Caco-2 (cell line): ENCODE measurements at regions not wholly inside any gene's neighbourhood (a gene's known extent, or its start where the extent isn't known, plus 50 kb on each side); places are given as distances from the start of the nearest gene placed in this dataset.

Experiments
- BruUV-seq: library from RNA; stranded (reverse); fragments of 400-500 nt; replicated peaks from 2 replicates; lab custom pipeline; 2021; lab: Mats Ljungman, UMichigan
- CTCF ChIA-PET: fragments of 300-600 bp; sonication (Branson Sonifier 250); formaldehyde crosslinking; loops from one replicate; lab custom pipeline; 2022; ENCODE audit warnings: antibody characterized with exemption; lab: Charles Lee
- POLR2A ChIA-PET: fragments of 300-600 bp; sonication (Branson Sonifier 250); formaldehyde crosslinking; loops from one replicate; lab custom pipeline; 2022; ENCODE audit warnings: antibody characterized with exemption; lab: Charles Lee
- DNase-seq, 2 experiments: peaks; one replicate each; pipeline versions ENCODE4 v3.0.0 to v3.0.0-alpha.2; 2020 to 2022
- H3K27me3 ChIP-seq: replicated peaks from 2 replicates; pipeline ENCODE4 v1.6.0; 2011; ENCODE audit warnings: low read length; ENCODE audit not compliant: control insufficient read depth, insufficient read depth
- H3K36me3 ChIP-seq: 2 replicates; pipeline ENCODE4 v1.5.1; 2011; ENCODE audit warnings: low read length; ENCODE audit not compliant: control insufficient read depth, insufficient read depth
- H3K4me1 ChIP-seq: fragments of 250-450 bp; sonication (Bioruptor Pico); 2 replicates; pipeline ENCODE4 v1.5.1; 2020; ENCODE audit warnings: mild to moderate bottlenecking
- H3K4me3 ChIP-seq: 2 replicates; pipeline ENCODE4 v1.5.1; 2011; ENCODE audit warnings: low read depth, mild to moderate bottlenecking, control low read depth, low read length
- H3K9me3 ChIP-seq: fragments of 250-450 bp; sonication (Bioruptor Pico); 2 replicates; pipeline ENCODE4 v1.5.1; 2020; ENCODE audit warnings: mild to moderate bottlenecking, moderate library complexity
- H3K27ac Mint-ChIP-seq: one replicate; pipeline ENCODE4 v1.8.0; 2022; ENCODE audit warnings: mixed read lengths; ENCODE audit not compliant: unreplicated experiment
- H3K27me3 Mint-ChIP-seq: one replicate; pipeline ENCODE4 v1.8.0; 2022; ENCODE audit warnings: mixed read lengths; ENCODE audit not compliant: insufficient read depth, unreplicated experiment
- H3K36me3 Mint-ChIP-seq: one replicate; pipeline ENCODE4 v1.8.0; 2022; ENCODE audit warnings: mild to moderate bottlenecking, mixed read lengths; ENCODE audit not compliant: insufficient read depth, unreplicated experiment
- H3K4me1 Mint-ChIP-seq: one replicate; pipeline ENCODE4 v1.8.0; 2022; ENCODE audit warnings: low read depth, mixed read lengths; ENCODE audit not compliant: unreplicated experiment
- H3K4me3 Mint-ChIP-seq: one replicate; pipeline ENCODE4 v1.8.0; 2022; ENCODE audit warnings: mild to moderate bottlenecking, moderate library complexity, mixed read lengths; ENCODE audit not compliant: unreplicated experiment
- H3K9me3 Mint-ChIP-seq: one replicate; pipeline ENCODE4 v1.8.0; 2022; ENCODE audit warnings: mixed read lengths; ENCODE audit not compliant: unreplicated experiment
- CTCF ChIP-seq, 2 experiments: fragments of 200-600 bp in 1 of 2; IDR thresholded peaks; 1 replicate in 1 of 2; 2 replicates in 1 of 2; pipeline versions ENCODE4 v1.5.1 to v1.8.0; 2011 to 2022; ENCODE audit warnings: antibody characterized with exemption in 1 of 2, control low read depth in 1 of 2, inconsistent platforms in 1 of 2, low read depth in 1 of 2, low read length in 1 of 2, mild to moderate bottlenecking in 1 of 2, moderate library complexity in 1 of 2; ENCODE audit not compliant: insufficient read depth in 1 of 2, severe bottlenecking in 1 of 2, unreplicated experiment in 1 of 2
- intact Hi-C: fragments of 100-400 bp; cut with micrococcal nuclease; formaldehyde crosslinking; loops from one replicate; pipeline ENCODE4 v1.10.0; 2022; ENCODE audit not compliant: unreplicated experiment

- TF ChIP-seq CTCF (IDR thresholded peaks at IDR 0.05; ENCODE audit: insufficient read depth in 1 of 2, low read depth in 1 of 2, low read length in 1 of 2, severe bottlenecking in 1 of 2, unreplicated experiment in 1 of 2) = no peak
- Mint-ChIP-seq H3K36me3 (no peaks in the 10 kb centered on the region), H3K27ac (no peak overlapping the region), H3K4me3 (no peak overlapping the region), H3K4me1 (no peaks in the 10 kb centered on the region), H3K27me3 (peaks cover 6% of the 10 kb centered on the region), H3K9me3 (no peaks in the 10 kb centered on the region)
- intact Hi-C loops = no loop called here
- H3K9me3 ChIP-seq = peaks cover 9% of the 10 kb centered on the region; the same call in 1 of the 2 replicates
- H3K4me3 ChIP-seq = no peak overlapping the region
- no peaks in the 10 kb centered on the region for H3K36me3 ChIP-seq
- ChIA-PET POLR2A (interaction anchor here (0.7 kb wide), 1 partner anchor 12 kb away, joined by 4 read pairs; no protein-coding TSS in a partner anchor), CTCF (no interaction called here)
- no TSS peak for BruUV-seq
- no peaks in the 10 kb centered on the region for H3K4me1 ChIP-seq
- no peaks in the 10 kb centered on the region for H3K27me3 ChIP-seq
- DNase-seq = no peak
These were observed 125.6 kb downstream of the SNX19 start for GRCh38 chr11:130790689-130791088.

- Mint-ChIP-seq H3K27ac (no peak overlapping the region), H3K27me3 (peaks cover 3% of the 10 kb centered on the region), H3K9me3 (no peaks in the 10 kb centered on the region), H3K4me3 (no peak overlapping the region), H3K36me3 (no peaks in the 10 kb centered on the region), H3K4me1 (no peaks in the 10 kb centered on the region)
- Histone ChIP-seq H3K27me3 (no peaks in the 10 kb centered on the region), H3K4me3 (no peak overlapping the region), H3K9me3 (peaks cover 9% of the 10 kb centered on the region; the same call in 1 of the 2 replicates), H3K36me3 (no peaks in the 10 kb centered on the region; the same call in 1 of the 2 replicates), H3K4me1 (no peaks in the 10 kb centered on the region)
- intact Hi-C loops = no loop called here
- no TSS peak for BruUV-seq
- ChIA-PET CTCF (interaction anchor here (0.6 kb wide), 1 partner anchor 361 kb away, joined by 3 read pairs; no protein-coding TSS in a partner anchor), POLR2A (no interaction called here)
- no peak for DNase-seq
- TF ChIP-seq CTCF (IDR thresholded peaks at IDR 0.05; ENCODE audit: insufficient read depth in 1 of 2, low read depth in 1 of 2, low read length in 1 of 2, severe bottlenecking in 1 of 2, unreplicated experiment in 1 of 2) = no peak
These were observed 123.5 kb downstream of the SNX19 start for GRCh38 chr11:130792772-130793171.

- POLR2A ChIA-PET = no interaction called here
- intact Hi-C loops = no loop called here
These were observed 119.5 kb downstream of the SNX19 start for GRCh38 chr11:130796828-130797227.

More at GRCh38 chr11:130796828-130797227, 119.5 kb downstream of the SNX19 start:
- no peak overlapping the region for H3K4me3 ChIP-seq
- H3K4me1 ChIP-seq = no peaks in the 10 kb centered on the region
- DNase-seq = no peak
- Mint-ChIP-seq H3K4me1 (no peaks in the 10 kb centered on the region), H3K27ac (no peak overlapping the region), H3K4me3 (no peak overlapping the region), H3K27me3 (peaks cover 3% of the 10 kb centered on the region), H3K9me3 (no peaks in the 10 kb centered on the region), H3K36me3 (no peaks in the 10 kb centered on the region)
- no peak for TF ChIP-seq CTCF (IDR thresholded peaks at IDR 0.05; ENCODE audit: insufficient read depth in 1 of 2, low read depth in 1 of 2, low read length in 1 of 2, severe bottlenecking in 1 of 2, unreplicated experiment in 1 of 2)
- 0 out of 2 replicates have a peak, but pooled peaks cover 4% of the 10 kb centered on the region for H3K9me3 ChIP-seq
- H3K36me3 ChIP-seq = no peaks in the 10 kb centered on the region; the same call in 1 of the 2 replicates
- H3K27me3 ChIP-seq = no peaks in the 10 kb centered on the region
- no TSS peak for BruUV-seq
- CTCF ChIA-PET = no interaction called here
